GM18505 (cell line): ENCODE measurements at regions not wholly inside any gene's neighbourhood (a gene's known extent, or its start where the extent isn't known, plus 50 kb on each side); places are given as distances from the start of the nearest gene placed in this dataset.
"Not testable (repeated sequence)": the region's sequence is repeated elsewhere in the genome, so short reads cannot be mapped to it uniquely, and the experiment has no call there.

ENCODE experiments used
- ATAC-seq: cut with Tn5 transposase; IDR thresholded peaks from one replicate; pipeline ENCODE4 v1.9.1; 2021; ENCODE audit not compliant: unreplicated experiment
- POLR2A ChIP-seq: IDR thresholded peaks from 4 replicates; pipeline ENCODE4 v1.6.1; 2011; ENCODE audit warnings: borderline replicate concordance; ENCODE audit not compliant: insufficient read depth, insufficient read length; ENCODE audit errors: extremely low read depth

GRCh38 chr12:125852116-125852515 is 786.9 kb downstream of the AACS start:
- no peak for ATAC-seq
- TF ChIP-seq POLR2A: no peak

GRCh38 chr12:125852679-125853078 is 787.4 kb downstream of the AACS start:
- ATAC-seq: no peak
- TF ChIP-seq POLR2A: no peak

- TF ChIP-seq POLR2A: no peak
- ATAC-seq: no peak
Observed at GRCh38 chr12:125853670-125854069, 788.4 kb downstream of the AACS start.

- ATAC-seq: no peak
- TF ChIP-seq POLR2A: no peak
Observed at GRCh38 chr12:125856366-125856765, 791.1 kb downstream of the AACS start.

GRCh38 chr12:125856896-125857295 is 791.7 kb downstream of the AACS start:
- no peak for TF ChIP-seq POLR2A
- no peak for ATAC-seq

GRCh38 chr12:125860672-125861288 is 795.5 kb downstream of the AACS start:
- ATAC-seq: no peak
- no peak for TF ChIP-seq POLR2A

- no peak for TF ChIP-seq POLR2A
- ATAC-seq: no peak
Observed at GRCh38 chr12:125861299-125862281, 796.4 kb downstream of the AACS start.

- ATAC-seq: not testable (repeated sequence)
Observed at GRCh38 chr12:125865236-125865635, 800.0 kb downstream of the AACS start.

GRCh38 chr12:125871811-125872594 is 806.8 kb downstream of the AACS start:
- no peak for TF ChIP-seq POLR2A
- no peak for ATAC-seq

- ATAC-seq: no peak
- TF ChIP-seq POLR2A: no peak
Observed at GRCh38 chr12:125873016-125873415, 807.8 kb downstream of the AACS start.

GRCh38 chr12:125878483-125878882 is 813.2 kb downstream of the AACS start:
- no peak for TF ChIP-seq POLR2A
- ATAC-seq: no peak

- no peak for ATAC-seq
- TF ChIP-seq POLR2A: no peak
Observed at GRCh38 chr12:125882141-125882540, 816.9 kb downstream of the AACS start.

GRCh38 chr12:125888921-125889320 is 823.7 kb downstream of the AACS start:
- no peak for TF ChIP-seq POLR2A
- no peak for ATAC-seq
